ENCODE measurements at regions not wholly inside any gene's neighbourhood (a gene's known extent, or its start where the extent isn't known, plus 50 kb on each side); places are given as distances from the start of the nearest gene placed in this dataset.
A peak's percentile ranks its signal among the peaks of the same experiment; 100 is the strongest.

DNA sequence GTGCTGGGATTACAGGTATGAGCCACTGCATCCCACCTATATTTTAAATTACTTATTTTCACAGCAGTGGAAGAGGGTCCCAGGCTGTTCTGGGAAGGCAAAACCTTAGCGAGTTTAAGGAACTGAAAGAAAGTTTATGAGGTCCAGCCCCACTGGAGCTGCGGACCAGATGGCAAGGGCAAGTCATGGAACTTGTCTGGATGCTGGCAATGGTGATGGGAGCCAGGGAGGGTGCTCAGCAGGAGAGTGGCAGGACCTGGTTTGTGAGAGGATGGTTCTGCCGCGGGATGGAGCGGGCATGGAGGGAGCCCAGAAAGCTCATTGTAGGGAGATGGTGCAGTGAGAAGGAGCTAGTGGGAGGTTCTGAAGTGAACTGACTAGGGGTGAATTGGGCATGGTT lies 50.6 kb upstream of the SLC45A1 start:
- DNase-seq = no peak

GRCh38 chr1:8266436-8267165 lies 51.3 kb upstream of the SLC45A1 start:
- no peak for DNase-seq

GRCh38 chr1:8263791-8264190 lies 54.1 kb upstream of the SLC45A1 start:
- DNase-seq = no peak

DNA sequence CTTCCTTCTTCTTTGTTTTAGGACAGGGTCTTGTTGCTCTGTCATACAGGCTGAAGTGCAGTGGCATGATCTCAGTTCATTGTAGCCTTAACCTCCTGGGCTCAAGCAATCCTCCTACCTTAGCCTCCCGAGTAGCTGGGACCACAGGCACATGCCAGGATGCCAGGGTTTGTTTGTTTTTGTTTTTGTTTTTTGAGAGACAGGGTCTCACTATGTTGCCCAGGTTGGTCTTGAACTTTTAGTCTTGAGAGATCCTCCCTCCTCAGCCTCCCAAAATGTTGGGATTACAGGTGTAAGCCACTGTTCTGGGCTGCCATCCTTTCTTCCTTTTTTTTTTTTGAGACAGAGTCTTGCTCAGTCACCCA lies 56.5 kb upstream of the SLC45A1 start:
- no peak for DNase-seq

- no peak for DNase-seq
Observed at GRCh38 chr1:8259498-8260290, 58.2 kb upstream of the SLC45A1 start.

DNA sequence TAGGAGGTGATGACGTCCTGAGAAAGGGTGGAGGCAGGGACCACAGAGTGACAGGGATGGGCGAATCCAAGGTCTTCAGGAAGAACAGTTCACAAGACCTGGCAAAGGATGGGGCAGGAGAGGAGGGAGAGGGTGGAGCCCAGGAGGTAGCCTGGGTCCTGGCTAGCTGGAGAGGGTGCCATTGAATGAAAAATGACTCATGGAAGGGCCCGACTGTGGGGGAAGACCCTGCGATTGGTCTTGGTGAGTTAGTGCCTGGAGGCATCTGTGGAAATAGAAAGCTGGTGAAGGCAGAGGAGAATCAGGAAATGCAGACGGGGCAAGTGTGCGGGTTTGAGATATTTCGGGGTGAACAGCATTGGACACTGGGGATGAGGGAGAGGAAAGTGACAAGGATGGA lies 60.3 kb upstream of the SLC45A1 start:
- no peak for DNase-seq

DNA sequence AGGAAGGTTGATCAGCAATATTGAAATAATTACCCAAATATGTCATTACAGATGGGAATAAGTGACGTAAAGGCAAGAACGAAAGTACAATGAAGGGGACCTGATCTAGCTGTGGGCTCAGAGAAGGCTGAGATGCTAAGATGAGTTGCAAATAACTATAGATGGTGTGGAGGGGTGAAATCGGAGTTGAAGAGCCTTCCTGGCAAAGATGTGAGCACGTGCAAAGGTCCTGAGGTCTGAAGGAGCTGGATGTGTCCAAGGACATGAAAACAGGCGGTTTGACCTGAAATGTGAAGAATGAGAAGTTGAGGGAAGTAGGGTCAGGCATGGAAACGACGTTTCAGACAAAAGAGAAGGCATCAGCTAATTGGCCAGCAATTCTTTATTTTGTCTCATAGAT lies 61.6 kb upstream of the SLC45A1 start:
- no peak for DNase-seq

GRCh38 chr1:8255712-8256111 lies 62.2 kb upstream of the SLC45A1 start:
- DNase-seq = no peak

- no peak for DNase-seq
Observed at GRCh38 chr1:8252266-8252951, 65.5 kb upstream of the SLC45A1 start.

DNA sequence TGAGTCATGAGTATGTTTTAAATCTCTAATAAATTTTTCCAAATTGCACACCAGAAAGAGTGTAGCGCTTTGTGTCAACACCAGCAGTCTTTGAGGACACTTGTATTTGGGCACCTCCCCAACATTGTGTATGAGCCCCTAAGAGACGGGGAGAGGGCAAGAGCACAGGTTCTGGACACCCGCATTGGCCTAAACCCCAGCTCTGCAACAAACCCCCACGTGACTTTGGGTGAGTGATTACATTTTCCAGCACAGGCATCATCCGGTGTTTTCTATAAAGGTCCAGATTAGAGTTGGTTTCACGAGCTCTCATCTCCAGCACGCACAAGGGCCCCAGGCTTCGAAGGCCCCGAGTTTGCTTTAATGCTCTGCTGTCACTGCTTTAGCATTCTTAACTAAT lies 66.3 kb upstream of the SLC45A1 start:
- DNase-seq = no peak

DNA sequence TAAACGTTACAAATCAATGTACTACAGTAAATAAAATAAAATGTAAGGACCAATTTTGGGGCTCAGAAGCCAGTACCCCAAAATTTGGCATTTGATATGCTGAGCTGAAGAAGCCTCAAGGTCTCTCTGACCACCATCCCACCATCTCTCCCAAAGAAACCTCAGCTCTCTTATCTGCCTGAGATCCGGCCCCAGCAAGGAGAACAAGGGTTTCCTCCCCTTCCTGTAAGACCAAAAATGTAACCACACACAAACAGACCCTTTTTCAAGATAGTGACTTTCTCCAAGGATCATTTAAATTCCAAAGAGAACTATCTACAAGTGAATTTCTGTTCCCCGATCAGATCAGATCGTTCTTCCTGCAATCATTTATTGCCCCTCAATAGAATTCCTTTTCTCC lies 68.1 kb upstream of the SLC45A1 start:
- no peak for DNase-seq

GRCh38 chr1:8247811-8248436 lies 70.0 kb upstream of the SLC45A1 start:
- DNase-seq = no peak

GRCh38 chr1:8244304-8244703 lies 73.6 kb upstream of the SLC45A1 start:
- no peak for DNase-seq

DNA sequence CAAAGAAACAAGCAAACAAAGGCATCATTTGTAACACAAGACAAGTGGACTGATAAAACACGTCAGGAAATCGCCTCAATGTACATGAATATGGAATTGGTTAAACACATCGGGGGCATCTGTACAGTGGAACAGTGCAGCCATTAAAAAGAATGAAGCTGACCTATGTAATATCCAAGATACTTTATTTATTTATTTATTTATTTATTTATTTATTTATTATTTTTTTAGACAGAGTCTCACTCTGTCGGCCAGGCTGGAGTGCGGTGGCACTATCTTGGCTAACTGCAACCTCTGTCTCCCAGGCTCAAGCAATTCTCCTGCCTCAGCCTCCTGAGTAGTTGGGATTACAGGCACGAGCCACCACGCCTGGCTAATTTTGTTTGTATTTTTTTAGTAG lies 75.4 kb upstream of the SLC45A1 start:
- no peak for DNase-seq

- DNase-seq = no peak
Observed at GRCh38 chr1:8241417-8242014, 76.4 kb upstream of the SLC45A1 start.

DNA sequence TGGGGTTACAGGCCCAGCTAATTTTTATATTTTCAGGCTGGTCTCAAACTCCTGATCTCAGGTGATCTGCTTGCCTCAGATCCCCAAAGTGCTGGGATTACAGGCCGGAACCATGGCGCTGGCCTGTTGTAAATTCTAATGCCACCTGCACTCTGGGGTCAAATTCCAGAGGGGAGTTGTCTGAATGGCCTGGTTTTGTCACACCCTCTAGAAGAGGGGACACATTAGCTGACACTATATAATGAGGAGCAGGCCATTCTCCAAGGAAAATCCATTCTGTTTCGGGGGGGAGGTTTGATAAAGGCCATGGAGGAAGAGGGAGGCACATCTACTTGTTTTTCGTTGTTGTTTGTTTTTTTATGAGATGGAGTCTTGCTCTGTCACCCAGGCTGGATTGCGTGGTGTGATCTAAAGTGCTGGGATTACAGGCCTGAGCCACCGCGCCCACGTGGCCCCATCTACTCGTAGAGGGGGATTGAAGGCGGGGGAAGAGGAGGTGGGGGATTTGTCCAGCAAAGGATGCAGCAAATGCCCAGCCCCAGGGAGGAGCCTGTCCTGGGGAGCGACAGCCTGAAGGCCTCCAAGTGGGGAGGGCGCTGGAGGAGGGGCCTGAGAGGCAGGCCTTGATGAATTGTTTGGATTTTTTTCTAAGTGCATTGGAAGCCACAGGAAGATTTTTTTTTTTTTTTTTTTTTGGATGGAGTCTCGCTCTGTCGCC lies 78.4 kb upstream of the SLC45A1 start:
- no peak for DNase-seq

DNA sequence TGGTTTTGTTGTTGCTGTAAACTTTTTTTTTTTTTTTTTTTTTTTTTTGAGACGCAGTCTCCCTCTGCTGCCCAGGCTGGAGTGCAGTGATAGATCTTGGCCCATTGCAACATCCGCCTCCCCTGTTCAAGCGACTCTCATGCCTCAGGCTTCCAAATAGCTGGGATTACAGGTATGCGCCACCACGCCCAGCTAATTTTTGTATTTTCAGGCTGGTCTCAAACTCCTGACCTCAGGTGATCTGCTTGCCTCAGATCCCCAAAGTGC lies 78.9 kb upstream of the SLC45A1 start:
- DNase-seq = no peak

- no peak for DNase-seq
Observed at GRCh38 chr1:8238141-8239038, 79.5 kb upstream of the SLC45A1 start.

DNA sequence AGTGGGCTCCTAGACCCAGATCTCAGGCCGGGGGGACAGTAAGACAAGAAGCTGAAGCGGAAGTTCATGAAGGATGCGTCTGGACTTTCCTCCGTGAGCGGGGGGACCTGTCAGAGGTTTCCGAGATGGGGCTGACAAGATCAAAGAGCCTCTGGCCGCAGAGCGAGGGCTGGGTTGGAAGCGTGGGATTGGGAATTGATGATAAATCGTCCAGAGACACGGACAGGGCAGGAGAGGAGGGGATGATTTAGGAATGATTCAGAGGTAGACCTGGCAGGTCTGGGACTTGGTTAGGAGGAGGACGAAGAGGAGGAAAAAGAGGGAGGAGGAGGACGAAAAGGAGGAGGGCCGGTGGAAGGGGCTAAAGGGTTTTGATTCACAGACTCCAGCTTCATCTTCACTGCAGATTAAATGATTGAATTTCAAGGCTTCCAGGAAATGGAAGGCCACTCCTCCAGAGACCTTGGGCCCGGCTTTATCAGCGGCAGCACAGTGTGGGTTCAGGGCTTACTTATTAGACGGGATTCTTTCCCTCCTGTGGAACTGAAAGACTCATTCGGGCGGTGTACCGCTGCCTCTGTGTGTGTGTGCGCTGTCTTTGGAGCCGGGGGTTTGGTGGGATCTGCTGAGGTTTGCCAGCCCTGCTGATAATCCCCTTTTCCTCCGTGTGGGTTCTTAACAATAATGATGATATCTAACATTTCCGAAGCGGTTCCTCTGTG lies 85.7 kb upstream of the SLC45A1 start:
- no peak for DNase-seq

DNA sequence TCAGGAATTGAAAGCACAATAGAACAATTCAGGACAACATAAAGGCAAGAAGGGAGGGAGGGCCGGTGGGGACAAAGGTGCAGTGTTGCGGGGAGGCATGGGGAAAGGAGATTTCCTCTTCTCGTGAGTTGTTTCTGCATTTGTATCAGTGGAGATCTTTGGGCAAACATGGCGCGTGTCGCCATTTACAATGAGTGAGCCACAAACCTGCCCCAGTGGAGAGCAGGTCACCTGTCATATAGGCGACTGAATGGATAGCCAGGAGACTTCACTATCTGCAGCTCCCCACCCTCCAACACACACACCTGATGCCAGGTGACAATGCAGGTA lies 87.7 kb upstream of the SLC45A1 start:
- peak in 1 of 2 experiments; percentile 13 for DNase-seq

GRCh38 chr1:8228253-8228652 lies 89.7 kb upstream of the SLC45A1 start:
- DNase-seq = no peak

All from NCI-H526 (cell line).